ENCODE measurements at regions not wholly inside any gene's neighbourhood (a gene's known extent, or its start where the extent isn't known, plus 50 kb on each side); places are given as distances from the start of the nearest gene placed in this dataset.

- Histone ChIP-seq H3K9me3 (ENCODE audit: severe bottlenecking) (no peaks in the 10 kb centered on the region), H3K36me3 (no peaks in the 10 kb centered on the region), H3K27ac (no peak overlapping the region; the same call in 1 of the 2 replicates), H3K4me3 (ENCODE audit: low read depth, low read length) (no peak overlapping the region), H3K27me3 (ENCODE audit: insufficient read depth, low read depth, severe bottlenecking) (no peaks in the 10 kb centered on the region)
- no peak for TF ChIP-seq CTCF (IDR thresholded peaks at IDR 0.05; ENCODE audit: low read depth, low read length)
- peak; percentile 63 for DNase-seq
These were observed 493.8 kb downstream of the ARL4A start for GRCh38 chr7:13181216-13181615.

GRCh38 chr7:13185139-13185538 lies 497.7 kb downstream of the ARL4A start:
- Histone ChIP-seq H3K9me3 (ENCODE audit: severe bottlenecking) (no peaks in the 10 kb centered on the region), H3K36me3 (no peaks in the 10 kb centered on the region), H3K27ac (no peak overlapping the region), H3K4me3 (ENCODE audit: low read depth, low read length) (no peak overlapping the region), H3K27me3 (ENCODE audit: insufficient read depth, low read depth, severe bottlenecking) (no peaks in the 10 kb centered on the region)
- no peak for TF ChIP-seq CTCF (IDR thresholded peaks at IDR 0.05; ENCODE audit: low read depth, low read length)
- no peak for DNase-seq

GRCh38 chr7:13188236-13188805 lies 500.9 kb downstream of the ARL4A start:
- Histone ChIP-seq H3K27ac (no peak overlapping the region), H3K36me3 (no peaks in the 10 kb centered on the region), H3K9me3 (ENCODE audit: severe bottlenecking) (no peaks in the 10 kb centered on the region), H3K27me3 (ENCODE audit: insufficient read depth, low read depth, severe bottlenecking) (no peaks in the 10 kb centered on the region), H3K4me3 (ENCODE audit: low read depth, low read length) (no peak overlapping the region)
- TF ChIP-seq CTCF (IDR thresholded peaks at IDR 0.05; ENCODE audit: low read depth, low read length) = no peak
- no peak for DNase-seq

- Histone ChIP-seq H3K4me3 (ENCODE audit: low read depth, low read length) (no peak overlapping the region), H3K27me3 (ENCODE audit: insufficient read depth, low read depth, severe bottlenecking) (no peaks in the 10 kb centered on the region), H3K36me3 (no peaks in the 10 kb centered on the region), H3K9me3 (ENCODE audit: severe bottlenecking) (no peaks in the 10 kb centered on the region), H3K27ac (no peak overlapping the region)
- TF ChIP-seq CTCF (IDR thresholded peaks at IDR 0.05; ENCODE audit: low read depth, low read length) = no peak
- DNase-seq = no peak
These were observed 501.5 kb downstream of the ARL4A start for GRCh38 chr7:13188922-13189321.

- no peaks in the 10 kb centered on the region for H3K27me3 ChIP-seq (ENCODE audit: insufficient read depth, low read depth, severe bottlenecking)
- H3K27ac ChIP-seq = no peak overlapping the region
- TF ChIP-seq CTCF (IDR thresholded peaks at IDR 0.05; ENCODE audit: low read depth, low read length) = no peak
- DNase-seq = no peak
- no peak overlapping the region for H3K4me3 ChIP-seq (ENCODE audit: low read depth, low read length)
- H3K9me3 ChIP-seq (ENCODE audit: severe bottlenecking) = no peaks in the 10 kb centered on the region
- H3K36me3 ChIP-seq = no peaks in the 10 kb centered on the region
These were observed 502.2 kb downstream of the ARL4A start for GRCh38 chr7:13189668-13190067.

GRCh38 chr7:13197501-13197900 lies 510.1 kb downstream of the ARL4A start:
- H3K27me3 ChIP-seq (ENCODE audit: insufficient read depth, low read depth, severe bottlenecking) = no peaks in the 10 kb centered on the region
- no peak for DNase-seq
- TF ChIP-seq CTCF (IDR thresholded peaks at IDR 0.05; ENCODE audit: low read depth, low read length) = no peak
- no peak overlapping the region for H3K4me3 ChIP-seq (ENCODE audit: low read depth, low read length)
- H3K36me3 ChIP-seq = no peaks in the 10 kb centered on the region
- no peaks in the 10 kb centered on the region for H3K9me3 ChIP-seq (ENCODE audit: severe bottlenecking)
- H3K27ac ChIP-seq = no peak overlapping the region

All from WERI-Rb-1 (cell line).